Natural killer cell (primary cell): ENCODE measurements at regions not wholly inside any gene's neighbourhood (a gene's known extent, or its start where the extent isn't known, plus 50 kb on each side); places are given as distances from the start of the nearest gene placed in this dataset.

Experiments
- ATAC-seq, 3 donors: fragments of 150-1000 bp in 2 of 3; fragments of 200-7000 bp in 1 of 3; cut with Tn5 transposase; 1 replicate in 1 of 3; 2 replicates in 2 of 3; pipeline ENCODE4 v1.10.0; 2021; ENCODE audit warnings: mild to moderate bottlenecking in 2 of 3, moderate library complexity in 2 of 3
- DNase-seq, 2 donors: peaks; one replicate each; pipeline versions ENCODE4 v3.0.0 to v3.0.0-alpha.2; 2013 to 2021; ENCODE audit warnings: mixed read lengths in 1 of 2
- H3K27ac ChIP-seq: one replicate; pipeline ENCODE4 v1.5.1; 2013; ENCODE audit warnings: mild to moderate bottlenecking, low read length
- H3K27me3 ChIP-seq: one replicate; pipeline ENCODE4 v1.6.1; 2013; ENCODE audit warnings: low read length; ENCODE audit not compliant: control insufficient read depth, insufficient read depth
- H3K36me3 ChIP-seq: one replicate; pipeline ENCODE4 v1.6.1; 2013; ENCODE audit warnings: low read length; ENCODE audit not compliant: control insufficient read depth, insufficient read depth
- H3K4me1 ChIP-seq: one replicate; pipeline ENCODE4 v1.6.1; 2013; ENCODE audit warnings: low read length; ENCODE audit not compliant: control insufficient read depth, insufficient read depth
- H3K4me3 ChIP-seq: one replicate; pipeline ENCODE4 v1.5.1; 2013; ENCODE audit warnings: low read length
- H3K9me3 ChIP-seq: one replicate; pipeline ENCODE4 v1.6.1; 2013; ENCODE audit warnings: low read length; ENCODE audit not compliant: control insufficient read depth, insufficient read depth
- H3K27ac Mint-ChIP-seq, 2 donors: one replicate each; pipeline ENCODE4 v1.8.0; 2022; ENCODE audit warnings: mild to moderate bottlenecking in 2 of 2, mixed read lengths in 2 of 2, moderate library complexity in 1 of 2
- H3K27me3 Mint-ChIP-seq, 2 donors: one replicate each; pipeline ENCODE4 v1.8.0; 2022; ENCODE audit warnings: low read depth in 2 of 2, mixed read lengths in 2 of 2
- H3K36me3 Mint-ChIP-seq: one replicate; pipeline ENCODE4 v1.8.0; 2022; ENCODE audit warnings: mixed read lengths
- H3K4me1 Mint-ChIP-seq, 2 donors: one replicate each; pipeline ENCODE4 v1.8.0; 2022; ENCODE audit warnings: mixed read lengths in 2 of 2
- H3K4me3 Mint-ChIP-seq: one replicate; pipeline ENCODE4 v1.8.0; 2022; ENCODE audit warnings: mild to moderate bottlenecking, moderate library complexity, mixed read lengths
- H3K9me3 Mint-ChIP-seq, 2 donors: one replicate each; pipeline ENCODE4 v1.8.0; 2022; ENCODE audit warnings: mixed read lengths in 2 of 2
- CTCF ChIP-seq: fragments of 200-600 bp; IDR thresholded peaks from one replicate; pipeline ENCODE4 v1.8.0; 2022; ENCODE audit warnings: antibody characterized with exemption
- WGBS: methylation state at CpG from one replicate; pipeline ENCODE4 v1.1.7; 2013; ENCODE audit warnings: missing lambda C conversion rate; ENCODE audit not compliant: insufficient coverage; 5-methylcytosine and 5-hydroxymethylcytosine counted together
- intact Hi-C: fragments of 100-400 bp; cut with micrococcal nuclease; formaldehyde crosslinking; loops from one replicate; pipeline ENCODE4 v1.14.2; 2022

GRCh38 chr4:151930372-151930771 is 169.6 kb upstream of the GATB start:
- Mint-ChIP-seq H3K27ac (no peak overlapping the region), H3K4me1 (no peaks in the 10 kb centered on the region), H3K9me3 (peaks cover 0 to 2% of the 10 kb centered on the region in 2 donors), H3K36me3 (no peaks in the 10 kb centered on the region), H3K27me3 (peaks cover 20 to 34% of the 10 kb centered on the region in 2 donors), H3K4me3 (no peak overlapping the region)
- 46% methylated on average over 2 of the region's 2 CpGs for WGBS
- no peaks in the 10 kb centered on the region for H3K27me3 ChIP-seq
- H3K36me3 ChIP-seq, result no peaks in the 10 kb centered on the region
- intact Hi-C loops, result no loop called here
- DNase-seq, result no peak
- H3K9me3 ChIP-seq, result no peaks in the 10 kb centered on the region
- no peak for TF ChIP-seq CTCF
- no peaks in the 10 kb centered on the region for H3K4me1 ChIP-seq
- H3K4me3 ChIP-seq, result no peak overlapping the region
- ATAC-seq, result no peak
- no peak overlapping the region for H3K27ac ChIP-seq

- no peaks in the 10 kb centered on the region for H3K36me3 ChIP-seq
- no peak overlapping the region for H3K27ac Mint-ChIP-seq
- peaks cover 27 to 40% of the 10 kb centered on the region in 2 donors for H3K27me3 Mint-ChIP-seq
- DNase-seq (no peak), ATAC-seq (no peak)
- H3K4me1 Mint-ChIP-seq, result no peaks in the 10 kb centered on the region
- no peak for TF ChIP-seq CTCF
- intact Hi-C loops, result no loop called here
- no peaks in the 10 kb centered on the region for H3K27me3 ChIP-seq
- no peaks in the 10 kb centered on the region for H3K4me1 ChIP-seq
- no peaks in the 10 kb centered on the region for H3K36me3 Mint-ChIP-seq
- H3K4me3 Mint-ChIP-seq, result no peak overlapping the region
- no peak overlapping the region for H3K27ac ChIP-seq
- 84% methylated on average over 5 of the region's 5 CpGs for WGBS
- H3K9me3 ChIP-seq, result no peaks in the 10 kb centered on the region
- no peak overlapping the region for H3K4me3 ChIP-seq
- H3K9me3 Mint-ChIP-seq, result peaks cover 0 to 2% of the 10 kb centered on the region in 2 donors
Measured at GRCh38 chr4:151928112-151928511, 167.3 kb upstream of the GATB start.

- H3K27ac Mint-ChIP-seq, result no peak overlapping the region
- no peaks in the 10 kb centered on the region for H3K9me3 ChIP-seq
- no peaks in the 10 kb centered on the region for H3K4me1 ChIP-seq
Measured at GRCh38 chr4:151922811-151923210, 162.0 kb upstream of the GATB start.

More at GRCh38 chr4:151922811-151923210, 162.0 kb upstream of the GATB start:
- Mint-ChIP-seq H3K27me3 (peaks cover 31 to 48% of the 10 kb centered on the region in 2 donors), H3K4me1 (no peaks in the 10 kb centered on the region), H3K4me3 (no peak overlapping the region), H3K9me3 (peaks cover 0 to 2% of the 10 kb centered on the region in 2 donors), H3K36me3 (no peaks in the 10 kb centered on the region)
- DNase-seq, result no peak
- Histone ChIP-seq H3K27ac (no peak overlapping the region), H3K36me3 (no peaks in the 10 kb centered on the region), H3K27me3 (no peaks in the 10 kb centered on the region), H3K4me3 (no peak overlapping the region)
- no peak for TF ChIP-seq CTCF
- WGBS, result 86% methylated on average over 5 of the region's 5 CpGs
- intact Hi-C loops, result no loop called here
- no peak for ATAC-seq
